ENCODE measurements at regions not wholly inside any gene's neighbourhood (a gene's known extent, or its start where the extent isn't known, plus 50 kb on each side); places are given as distances from the start of the nearest gene placed in this dataset.

- H4K20me1 ChIP-seq (ENCODE audit: insufficient read depth, low read length): no peaks in the 10 kb centered on the region
- H3K4me2 ChIP-seq (ENCODE audit: low read depth, low read length): no peak overlapping the region
- no peak for TF ChIP-seq ZBTB10 (CRISPR knock-in tag; IDR thresholded peaks at IDR 0.05; ENCODE audit: borderline replicate concordance)
- H3K27ac ChIP-seq (ENCODE audit: extremely low read length, insufficient read depth, low read length): no peak overlapping the region
- POLR2A ChIA-PET: no interaction called here
- H3K79me2 ChIP-seq (ENCODE audit: insufficient read depth, low read length): no peaks in the 10 kb centered on the region
- intact Hi-C loops (cut with micrococcal nuclease; ENCODE audit: unreplicated experiment) (no loop called here), in situ Hi-C loops (cut with HindIII; ENCODE audit: extremely low pct_ligation_motif_present, low pct_unique_long_range_greater_than_20kb) (no loop called here)
- no peaks in the 10 kb centered on the region for H3K4me1 ChIP-seq (ENCODE audit: insufficient read depth, low read length)
- H3K36me3 ChIP-seq (replicated peaks in 1 of 2; ENCODE audit: control insufficient read depth in 1 of 2, insufficient read depth in 2 of 2, low read length in 2 of 2): no peaks in the 10 kb centered on the region
- peaks cover 82% of the 10 kb centered on the region for H3K9me3 ChIP-seq (ENCODE audit: low read length)
- FAIRE-seq (no peak), DNase-seq (ENCODE audit: low spot score) (no peak), ATAC-seq (no peak)
- WGBS (ENCODE audit: low lambda C conversion rate): 0% methylated on average over 2 of the region's 2 CpGs
- H3K27me3 ChIP-seq (ENCODE audit: control insufficient read depth in 1 of 2, insufficient read depth in 2 of 2, low read length in 2 of 2): no peaks in the 10 kb centered on the region
- no peak overlapping the region for H2AFZ ChIP-seq (ENCODE audit: low read length)
- H3K4me3 ChIP-seq (replicated peaks in 1 of 3; ENCODE audit: insufficient read depth in 1 of 3, low read depth in 2 of 3, low read length in 3 of 3): no peak overlapping the region
- H3K9ac ChIP-seq (ENCODE audit: insufficient read depth, low read depth, low read length): no peak overlapping the region
- no TSS peak for BruUV-seq (replicated peaks)
- CTCF ChIA-PET (ENCODE audit: low intra/inter-chr PET ratio, low total read pairs): no interaction called here
These were observed 322.0 kb upstream of the LRRC4C start for GRCh38 chr11:41781441-41781840.

- no peak overlapping the region for H3K4me3 ChIP-seq (replicated peaks in 1 of 3; ENCODE audit: insufficient read depth in 1 of 3, low read depth in 2 of 3, low read length in 3 of 3)
- in situ Hi-C loops (cut with HindIII; ENCODE audit: extremely low pct_ligation_motif_present, low pct_unique_long_range_greater_than_20kb): no loop called here
- TF ChIP-seq REST (IDR thresholded peaks at IDR 0.05; ENCODE audit: borderline replicate concordance in 1 of 2, low read depth in 1 of 2, low read length in 2 of 2): no peak
- TF ChIP-seq ZNF30 (CRISPR knock-in tag; IDR thresholded peaks at IDR 0.05): no peak
- no peak for TF ChIP-seq ZNF510 (CRISPR knock-in tag; IDR thresholded peaks at IDR 0.05; ENCODE audit: low read depth)
- TF ChIP-seq ZNF709 (CRISPR knock-in tag; IDR thresholded peaks at IDR 0.05): no peak
- TF ChIP-seq SMC3 (IDR thresholded peaks at IDR 0.05; ENCODE audit: low read length): no peak
- no peak for TF ChIP-seq ZBTB14 (CRISPR knock-in tag; IDR thresholded peaks at IDR 0.05)
- TF ChIP-seq ZNF816 (CRISPR knock-in tag; IDR thresholded peaks at IDR 0.05; ENCODE audit: borderline replicate concordance): no peak
These were observed 325.3 kb upstream of the LRRC4C start for GRCh38 chr11:41784513-41785335.

More at GRCh38 chr11:41784513-41785335, 325.3 kb upstream of the LRRC4C start:
- Histone ChIP-seq H3K27me3 (ENCODE audit: control insufficient read depth in 1 of 2, insufficient read depth in 2 of 2, low read length in 2 of 2) (no peaks in the 10 kb centered on the region), H4K20me1 (ENCODE audit: insufficient read depth, low read length) (no peaks in the 10 kb centered on the region), H2AFZ (ENCODE audit: low read length) (no peak overlapping the region), H3K27ac (ENCODE audit: extremely low read length, insufficient read depth, low read length) (no peak overlapping the region), H3K4me1 (ENCODE audit: insufficient read depth, low read length) (no peaks in the 10 kb centered on the region), H3K79me2 (ENCODE audit: insufficient read depth, low read length) (no peaks in the 10 kb centered on the region), H3K9me3 (ENCODE audit: low read length) (peaks cover 84% of the 10 kb centered on the region), H3K4me2 (ENCODE audit: low read depth, low read length) (no peak overlapping the region), H3K36me3 (replicated peaks in 1 of 2; ENCODE audit: control insufficient read depth in 1 of 2, insufficient read depth in 2 of 2, low read length in 2 of 2) (no peaks in the 10 kb centered on the region), H3K9ac (ENCODE audit: insufficient read depth, low read depth, low read length) (no peak overlapping the region)
- FAIRE-seq: no peak
- ChIA-PET POLR2A (no interaction called here), CTCF (ENCODE audit: low intra/inter-chr PET ratio, low total read pairs) (no interaction called here)
- no peak for DNase-seq (ENCODE audit: low spot score)
- intact Hi-C loops (cut with micrococcal nuclease; ENCODE audit: unreplicated experiment): no loop called here
- ATAC-seq: no peak
- WGBS (ENCODE audit: low lambda C conversion rate): 0% methylated on average over 3 of the region's 3 CpGs
- BruUV-seq (replicated peaks): no TSS peak
